Trophoblast cell (in vitro differentiated cells and primary cell): ENCODE measurements at regions not wholly inside any gene's neighbourhood (a gene's known extent, or its start where the extent isn't known, plus 50 kb on each side); places are given as distances from the start of the nearest gene placed in this dataset.
"Not testable (repeated sequence)": the region's sequence is repeated elsewhere in the genome, so short reads cannot be mapped to it uniquely, and the experiment has no call there.

ENCODE experiments used
- DNase-seq, 2 donors: peaks; one replicate each; pipeline ENCODE4 v3.0.0-alpha.2; 2016
- H2AFZ ChIP-seq: 2 replicates; pipeline ENCODE4 v1.6.1; 2013; ENCODE audit warnings: low read length, moderate library complexity, mild to moderate bottlenecking; ENCODE audit not compliant: insufficient read depth, poor library complexity
- H2AK5ac ChIP-seq: 2 replicates; pipeline ENCODE4 v1.6.1; 2013; ENCODE audit warnings: mild to moderate bottlenecking, low read length
- H2BK120ac ChIP-seq: 2 replicates; pipeline ENCODE4 v1.6.1; 2013; ENCODE audit warnings: low read length, mild to moderate bottlenecking, moderate library complexity; ENCODE audit not compliant: insufficient read depth, poor library complexity
- H2BK12ac ChIP-seq: 2 replicates; pipeline ENCODE4 v1.6.1; 2013; ENCODE audit warnings: mild to moderate bottlenecking, low read length, moderate library complexity
- H2BK5ac ChIP-seq: 2 replicates; pipeline ENCODE4 v1.6.1; 2013; ENCODE audit warnings: low read length, low read depth, moderate library complexity, mild to moderate bottlenecking; ENCODE audit not compliant: poor library complexity
- H3K14ac ChIP-seq: 2 replicates; pipeline ENCODE4 v1.6.1; 2013; ENCODE audit warnings: mild to moderate bottlenecking, low read length
- H3K18ac ChIP-seq: 2 replicates; pipeline ENCODE4 v1.6.1; 2013; ENCODE audit warnings: mild to moderate bottlenecking, low read length
- H3K23ac ChIP-seq: 2 replicates; pipeline ENCODE4 v1.6.1; 2013; ENCODE audit warnings: low read length
- H3K27ac ChIP-seq: 2 replicates; pipeline ENCODE4 v1.5.1; 2013; ENCODE audit warnings: low read depth, mild to moderate bottlenecking, inconsistent platforms, low read length, moderate library complexity
- H3K27me3 ChIP-seq: 2 replicates; pipeline ENCODE4 v1.6.1; 2013; ENCODE audit warnings: inconsistent platforms, mild to moderate bottlenecking, low read length, moderate library complexity; ENCODE audit not compliant: insufficient read depth
- H3K36me3 ChIP-seq, 2 experiments: 1 replicate in 1 of 2; 2 replicates in 1 of 2; pipeline ENCODE4 v1.6.1; 2013; ENCODE audit warnings: low read length in 2 of 2, mild to moderate bottlenecking in 2 of 2, moderate library complexity in 1 of 2; ENCODE audit not compliant: insufficient read depth in 2 of 2, control insufficient read depth in 1 of 2
- H3K4ac ChIP-seq: 2 replicates; pipeline ENCODE4 v1.6.1; 2013; ENCODE audit warnings: low read depth, mild to moderate bottlenecking, low read length, moderate library complexity
- H3K4me1 ChIP-seq, 2 experiments: 1 replicate in 1 of 2; 2 replicates in 1 of 2; pipeline ENCODE4 v1.6.1; 2013; ENCODE audit warnings: low read length in 2 of 2, mild to moderate bottlenecking in 2 of 2, moderate library complexity in 1 of 2; ENCODE audit not compliant: insufficient read depth in 2 of 2, control insufficient read depth in 1 of 2
- H3K4me2 ChIP-seq: 2 replicates; pipeline ENCODE4 v1.6.1; 2013; ENCODE audit warnings: inconsistent platforms, mild to moderate bottlenecking, low read length, moderate library complexity
- H3K4me3 ChIP-seq: 2 replicates; pipeline ENCODE4 v1.5.1; 2013; ENCODE audit warnings: mild to moderate bottlenecking, low read depth, low read length, inconsistent platforms
- H3K79me1 ChIP-seq: one replicate; pipeline ENCODE4 v1.6.1; 2013; ENCODE audit warnings: low read length
- H3K79me2 ChIP-seq: 2 replicates; pipeline ENCODE4 v1.6.1; 2013; ENCODE audit warnings: low read length, mild to moderate bottlenecking; ENCODE audit not compliant: control insufficient read depth, insufficient read depth, poor library complexity
- H3K9ac ChIP-seq: 2 replicates; pipeline ENCODE4 v1.6.1; 2013; ENCODE audit warnings: mild to moderate bottlenecking, low read length
- H3K9me3 ChIP-seq: 2 replicates; pipeline ENCODE4 v1.6.1; 2013; ENCODE audit warnings: low read depth, mild to moderate bottlenecking, control low read depth, inconsistent platforms, low read length; ENCODE audit not compliant: insufficient read depth
- H4K12ac ChIP-seq: 2 replicates; pipeline ENCODE4 v1.6.1; 2013; ENCODE audit warnings: low read depth, mild to moderate bottlenecking, low read length, moderate library complexity
- H4K8ac ChIP-seq: 2 replicates; pipeline ENCODE4 v1.6.1; 2013; ENCODE audit warnings: low read depth, mild to moderate bottlenecking, low read length, moderate library complexity
- H4K91ac ChIP-seq: one replicate; pipeline ENCODE4 v1.6.1; 2013; ENCODE audit warnings: low read depth, mild to moderate bottlenecking, low read length, moderate library complexity
- WGBS: extraction: QIAGEN DNeasy Blood & Tissue Kit; methylation state at CpG from one replicate; pipeline ENCODE4 v1.1.7; 2013; ENCODE audit warnings: missing lambda C conversion rate; ENCODE audit not compliant: insufficient read length, insufficient coverage; ENCODE audit errors: extremely low coverage; 5-methylcytosine and 5-hydroxymethylcytosine counted together

GRCh38 chr7:55740053-55740452 lies 122.5 kb downstream of the SEPTIN14 start:
- not testable (repeated sequence) for H3K9me3 ChIP-seq, H4K8ac ChIP-seq, H2AFZ ChIP-seq, H3K4me3 ChIP-seq, H2BK120ac ChIP-seq, H3K9ac ChIP-seq, DNase-seq, H4K12ac ChIP-seq, H3K36me3 ChIP-seq, H3K4me1 ChIP-seq, H3K4me2 ChIP-seq, H3K18ac ChIP-seq, H4K91ac ChIP-seq, H3K23ac ChIP-seq, H3K79me1 ChIP-seq, H2BK5ac ChIP-seq, H3K14ac ChIP-seq, H3K79me2 ChIP-seq, H3K27ac ChIP-seq, H2AK5ac ChIP-seq, H3K4ac ChIP-seq, H2BK12ac ChIP-seq, H3K27me3 ChIP-seq
- no CpG with 5 or more reads among the region's 8 CpGs for WGBS

GRCh38 chr7:55736641-55737221 lies 125.8 kb downstream of the SEPTIN14 start:
- not testable (repeated sequence) for H3K4ac ChIP-seq, H3K4me3 ChIP-seq, H4K8ac ChIP-seq, H3K4me2 ChIP-seq, H3K36me3 ChIP-seq, H3K18ac ChIP-seq, DNase-seq, H4K12ac ChIP-seq, H3K9ac ChIP-seq, H3K23ac ChIP-seq, H3K79me2 ChIP-seq, H2AFZ ChIP-seq, H3K4me1 ChIP-seq, H3K79me1 ChIP-seq, H4K91ac ChIP-seq, H3K14ac ChIP-seq, H2BK12ac ChIP-seq, H2BK120ac ChIP-seq, H2AK5ac ChIP-seq, H2BK5ac ChIP-seq, H3K27ac ChIP-seq, H3K27me3 ChIP-seq, H3K9me3 ChIP-seq
- WGBS = no CpG with 5 or more reads among the region's 11 CpGs

- no peaks in the 10 kb centered on the region for H3K79me2 ChIP-seq
- H3K36me3 ChIP-seq = no peaks in the 10 kb centered on the region
- H2AK5ac ChIP-seq = no peak overlapping the region
- no peaks in the 10 kb centered on the region for H3K79me1 ChIP-seq
- H3K4me2 ChIP-seq = no peak overlapping the region
- WGBS = no CpG with 5 or more reads among the region's 8 CpGs
- H3K9ac ChIP-seq = no peak overlapping the region
- H3K27ac ChIP-seq = no peak overlapping the region
- H3K27me3 ChIP-seq = no peaks in the 10 kb centered on the region
- H2BK120ac ChIP-seq = no peak overlapping the region
- H4K91ac ChIP-seq = no peak overlapping the region
- no peak overlapping the region for H2BK5ac ChIP-seq
- no peak overlapping the region for H4K8ac ChIP-seq
- H3K9me3 ChIP-seq = no peaks in the 10 kb centered on the region
- H2AFZ ChIP-seq = no peak overlapping the region
- H3K4me3 ChIP-seq = no peak overlapping the region
- no peaks in the 10 kb centered on the region for H3K4me1 ChIP-seq
- no peak overlapping the region for H4K12ac ChIP-seq
- H3K23ac ChIP-seq = no peak overlapping the region
- DNase-seq = no peak
- no peak overlapping the region for H2BK12ac ChIP-seq
- H3K18ac ChIP-seq = no peak overlapping the region
- H3K14ac ChIP-seq = no peak overlapping the region
- H3K4ac ChIP-seq = no peak overlapping the region
These were observed 129.1 kb downstream of the SEPTIN14 start for GRCh38 chr7:55733241-55734140.

- no peak overlapping the region for H2AFZ ChIP-seq
- H3K9me3 ChIP-seq = no peaks in the 10 kb centered on the region
- H3K4me2 ChIP-seq = no peak overlapping the region
- no peak overlapping the region for H2BK12ac ChIP-seq
- H3K79me1 ChIP-seq = no peaks in the 10 kb centered on the region
- H3K4me3 ChIP-seq = no peak overlapping the region
- WGBS = no CpG with 5 or more reads among the region's 16 CpGs
- no peaks in the 10 kb centered on the region for H3K79me2 ChIP-seq
- no peaks in the 10 kb centered on the region for H3K36me3 ChIP-seq
- no peaks in the 10 kb centered on the region for H3K27me3 ChIP-seq
- H3K4me1 ChIP-seq = no peaks in the 10 kb centered on the region
- H3K9ac ChIP-seq = no peak overlapping the region
- H3K27ac ChIP-seq = no peak overlapping the region
- H4K8ac ChIP-seq = no peak overlapping the region
- DNase-seq = no peak
- H3K4ac ChIP-seq = no peak overlapping the region
- no peak overlapping the region for H3K18ac ChIP-seq
- H2AK5ac ChIP-seq = no peak overlapping the region
- H2BK5ac ChIP-seq = no peak overlapping the region
- H4K91ac ChIP-seq = no peak overlapping the region
- no peak overlapping the region for H2BK120ac ChIP-seq
- H4K12ac ChIP-seq = no peak overlapping the region
- no peak overlapping the region for H3K23ac ChIP-seq
- no peak overlapping the region for H3K14ac ChIP-seq
These were observed 130.6 kb downstream of the SEPTIN14 start for GRCh38 chr7:55731931-55732330.
